ENCODE measurements at regions not wholly inside any gene's neighbourhood (a gene's known extent, or its start where the extent isn't known, plus 50 kb on each side); places are given as distances from the start of the nearest gene placed in this dataset.

DNA sequence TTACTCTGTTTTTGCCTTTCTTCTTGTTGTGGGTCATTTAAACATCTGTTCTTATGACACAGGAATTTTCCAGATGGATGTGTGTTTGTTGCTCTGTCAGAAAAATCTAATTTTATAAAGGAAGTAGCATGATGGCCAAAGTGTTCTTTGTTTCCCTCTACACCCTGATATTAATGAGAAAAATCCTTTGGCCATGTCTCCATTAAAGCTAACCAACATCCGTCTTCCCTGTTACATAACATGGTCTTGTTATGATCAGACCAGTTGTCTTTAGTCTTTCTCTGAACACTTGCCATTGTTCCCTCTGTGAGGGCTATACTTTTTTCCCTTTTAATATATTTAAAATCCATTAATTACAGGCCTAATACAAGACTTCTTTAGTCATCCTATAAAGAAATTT lies 142.2 kb upstream of the SPRY2 start:
- TF ChIP-seq POLR2AphosphoS5 (IDR thresholded peaks at IDR 0.05; ENCODE audit: borderline replicate concordance, low read depth, low read length) (no peak), FOXP2 (optimal IDR thresholded peaks at IDR 0.05; ENCODE audit: control extremely low read depth, extremely low read length, insufficient read depth) (no peak), EZH2 (IDR thresholded peaks at IDR 0.05) (no peak)

All from SK-N-MC (cell line).